ENCODE measurements at regions not wholly inside any gene's neighbourhood (a gene's known extent, or its start where the extent isn't known, plus 50 kb on each side); places are given as distances from the start of the nearest gene placed in this dataset.

DNA sequence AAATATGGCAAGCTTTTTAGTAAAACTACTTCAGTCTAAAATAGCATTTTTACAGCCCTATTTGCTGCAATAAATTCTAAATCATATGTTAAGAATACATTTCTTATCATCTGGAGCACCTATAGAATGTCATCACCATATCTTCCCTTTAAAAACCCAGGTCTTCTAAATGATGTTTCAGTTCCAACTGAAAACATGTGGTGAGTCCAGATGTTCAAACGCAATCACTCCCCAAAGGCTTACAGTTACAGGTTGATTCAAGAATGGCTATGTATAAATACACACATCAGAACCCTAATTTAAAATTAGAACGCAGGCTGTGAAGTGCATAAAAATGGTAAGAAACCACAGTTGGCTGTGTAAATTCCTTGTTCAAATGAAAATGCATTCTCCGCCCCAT lies 796.3 kb downstream of the MAT2B start:
- TF ChIP-seq CTCF (optimal IDR thresholded peaks at IDR 0.05 in 1 of 3, IDR thresholded peaks at IDR 0.05 in 1 of 3, conservative IDR thresholded peaks at IDR 0.05 in 1 of 3; ENCODE audit: extremely low read depth in 1 of 3, insufficient read depth in 2 of 3, low read length in 3 of 3) (no peak), EZH2 (IDR thresholded peaks at IDR 0.05; ENCODE audit: low read length) (no peak)

All from keratinocyte (primary cell).